ENCODE measurements at regions not wholly inside any gene's neighbourhood (a gene's known extent, or its start where the extent isn't known, plus 50 kb on each side); places are given as distances from the start of the nearest gene placed in this dataset.
A peak's percentile ranks its signal among the peaks of the same experiment; 100 is the strongest.

DNA sequence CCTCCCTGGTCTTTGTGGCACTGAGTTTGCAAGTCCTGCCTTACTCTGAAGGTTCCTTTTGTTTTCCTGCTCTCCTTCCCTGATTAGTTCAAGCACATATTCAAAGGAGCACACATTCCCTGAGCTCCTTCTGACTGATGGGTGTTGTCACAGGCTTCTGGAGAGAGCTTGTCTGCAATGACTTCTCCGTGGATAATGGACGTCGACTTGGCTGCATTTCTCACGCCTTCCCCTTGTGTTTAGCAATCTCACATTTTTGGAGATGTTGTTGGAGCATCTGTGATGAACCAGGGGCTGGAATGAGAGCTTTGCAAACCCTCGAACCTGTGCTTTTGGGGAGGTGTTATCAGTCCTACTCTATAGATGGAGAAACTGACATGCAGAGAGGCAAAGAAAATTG lies 375.4 kb upstream of the PROK2 start:
- Mint-ChIP-seq H3K36me3 (ENCODE audit: low read depth) (no peaks in the 10 kb centered on the region), H3K4me3 (no peak overlapping the region), H3K4me1 (peaks cover 5% of the 10 kb centered on the region), H3K9me3 (no peaks in the 10 kb centered on the region), H3K27ac (no peak overlapping the region), H3K27me3 (peaks cover 7% of the 10 kb centered on the region)
- no peak for ATAC-seq (replicated peaks)

DNA sequence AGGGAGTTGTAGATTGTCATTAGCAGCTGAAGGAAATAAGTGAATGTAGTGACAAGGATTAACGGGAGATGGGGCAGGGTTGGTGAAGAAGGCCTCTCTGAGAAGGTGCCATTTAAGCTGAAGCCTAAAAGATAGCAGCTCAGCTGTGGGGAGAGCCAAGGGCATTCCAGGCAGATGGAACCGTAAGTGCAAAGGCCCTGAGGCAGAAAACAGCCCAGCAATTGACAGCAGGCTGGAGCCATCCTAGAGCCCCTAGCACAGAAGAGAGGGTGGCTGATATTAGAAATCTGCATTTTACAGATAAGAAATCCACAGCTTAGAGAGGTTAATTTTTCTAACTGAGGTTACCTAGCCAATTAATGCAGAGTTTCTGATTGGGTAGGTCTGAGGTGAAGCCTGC lies 374.5 kb upstream of the PROK2 start:
- no peaks in the 10 kb centered on the region for H3K36me3 Mint-ChIP-seq (ENCODE audit: low read depth)
- no peak for ATAC-seq (replicated peaks)
- H3K4me1 Mint-ChIP-seq, result peaks cover 5% of the 10 kb centered on the region
- H3K27ac Mint-ChIP-seq, result no peak overlapping the region
- no peak overlapping the region for H3K4me3 Mint-ChIP-seq
- no peaks in the 10 kb centered on the region for H3K9me3 Mint-ChIP-seq
- peaks cover 11% of the 10 kb centered on the region for H3K27me3 Mint-ChIP-seq

DNA sequence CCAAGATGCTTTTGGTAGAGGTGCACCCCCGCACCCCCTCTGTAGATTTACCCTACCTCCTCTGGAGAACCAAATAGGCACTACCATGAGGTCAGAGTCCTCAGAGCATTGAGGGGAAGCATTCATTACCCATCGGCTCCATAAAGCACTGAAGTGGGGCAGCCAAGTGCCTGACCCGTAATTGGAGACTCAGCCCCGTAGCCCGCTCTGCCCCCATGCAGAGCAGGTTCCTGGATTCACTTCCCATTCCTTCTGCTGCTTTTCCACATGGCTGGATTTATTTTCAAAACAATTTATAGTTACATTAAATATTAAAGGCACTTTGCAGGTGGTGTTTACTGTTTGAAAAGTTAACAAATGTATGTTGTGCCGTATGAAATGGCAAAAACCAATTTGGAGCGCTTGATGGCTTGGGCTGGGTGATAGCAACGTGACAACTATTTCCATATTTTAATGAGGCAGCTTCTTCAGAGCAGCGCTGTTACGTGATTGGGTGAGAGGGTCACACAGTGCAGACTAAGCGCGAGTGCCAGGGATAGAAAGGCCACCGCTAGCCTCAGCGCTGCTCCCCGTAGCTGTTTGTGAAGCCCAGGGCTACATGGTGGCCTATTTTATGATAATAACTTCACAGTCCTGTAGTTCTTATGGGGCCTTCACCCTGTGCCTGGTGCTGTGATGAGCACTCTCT lies 373.8 kb upstream of the PROK2 start:
- H3K4me1 Mint-ChIP-seq, result peaks cover 5% of the 10 kb centered on the region
- no peaks in the 10 kb centered on the region for H3K9me3 Mint-ChIP-seq
- peaks cover 11% of the 10 kb centered on the region for H3K27me3 Mint-ChIP-seq
- no peak for ATAC-seq (replicated peaks)
- H3K4me3 Mint-ChIP-seq, result no peak overlapping the region
- no peaks in the 10 kb centered on the region for H3K36me3 Mint-ChIP-seq (ENCODE audit: low read depth)
- no peak overlapping the region for H3K27ac Mint-ChIP-seq

DNA sequence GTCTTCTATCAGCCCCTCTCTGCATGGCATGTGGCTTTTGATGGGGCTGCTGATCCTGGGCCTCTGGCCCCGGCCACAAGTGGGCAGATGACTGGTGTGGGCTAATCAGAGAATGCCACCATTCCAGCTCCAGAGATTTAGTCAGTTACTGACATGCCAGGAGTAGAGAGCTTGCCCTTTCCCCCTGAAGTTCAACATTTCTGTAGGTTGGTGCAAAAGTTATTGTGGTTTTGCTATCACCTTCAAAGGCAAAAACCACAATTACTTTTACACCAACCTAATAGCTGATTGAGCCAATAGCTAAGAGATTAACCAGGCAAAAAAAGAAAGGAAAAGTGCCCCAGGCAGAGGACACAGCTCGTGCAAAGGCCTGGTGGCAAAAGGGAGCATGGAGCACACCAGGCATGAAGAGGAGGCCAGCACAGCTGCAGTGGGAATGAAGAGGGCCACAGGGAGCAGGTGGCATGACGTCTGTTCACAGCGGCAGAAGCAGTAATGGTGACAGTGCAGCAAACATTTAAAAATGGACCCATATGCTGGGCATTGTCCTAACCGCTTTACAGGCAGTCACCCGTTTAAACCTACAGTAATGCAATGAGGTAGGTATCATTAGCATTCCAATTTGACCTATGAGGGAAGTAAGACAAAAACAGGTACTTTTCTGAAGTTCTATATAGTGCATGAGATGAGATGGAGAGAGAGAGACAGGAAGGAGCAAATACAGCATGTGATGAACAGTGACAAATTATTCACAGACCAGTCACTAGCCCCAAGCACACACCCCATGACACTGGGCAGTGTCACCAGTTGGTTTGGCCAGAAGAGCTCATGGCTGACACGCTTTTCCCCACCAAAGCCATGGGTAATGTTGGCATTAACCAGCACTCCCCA lies 373.0 kb upstream of the PROK2 start:
- H3K27ac Mint-ChIP-seq, result no peak overlapping the region
- peaks cover 5% of the 10 kb centered on the region for H3K4me1 Mint-ChIP-seq

DNA sequence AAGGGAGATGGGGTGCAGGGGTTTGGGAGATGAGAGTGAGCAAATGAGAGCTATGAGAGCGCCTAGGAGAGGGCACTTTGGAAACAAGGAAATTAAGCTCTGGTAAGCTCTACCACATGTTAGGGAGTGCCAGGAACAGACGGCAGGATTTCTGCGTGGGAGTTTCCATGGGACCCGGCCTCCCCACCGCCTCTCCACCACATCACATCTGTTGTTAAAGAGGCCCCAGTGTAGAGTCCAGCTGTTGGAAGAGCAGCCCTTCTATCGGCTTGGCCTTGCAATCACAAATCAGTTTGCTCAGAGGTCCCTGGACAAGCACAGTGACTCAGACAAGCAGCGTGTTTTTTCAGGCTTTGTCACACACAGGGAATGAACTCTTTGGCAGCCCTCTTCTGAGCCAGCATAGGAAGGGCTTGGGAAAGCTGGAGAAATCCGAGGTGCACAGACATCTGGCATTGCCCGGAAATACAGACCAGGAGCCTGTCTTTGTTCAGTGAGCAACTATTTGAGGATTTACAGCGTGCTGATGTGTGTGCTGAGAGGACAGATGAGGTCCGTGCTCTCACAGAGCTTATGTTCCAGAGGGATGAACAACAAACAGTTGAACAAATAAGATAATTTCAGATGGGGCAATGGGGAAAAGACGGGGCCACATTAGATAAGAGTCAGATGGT lies 370.6 kb upstream of the PROK2 start:
- H3K4me1 Mint-ChIP-seq, result peaks cover 5% of the 10 kb centered on the region
- H3K27me3 Mint-ChIP-seq, result peaks cover 8% of the 10 kb centered on the region
- no peaks in the 10 kb centered on the region for H3K9me3 Mint-ChIP-seq
- peak overlapping the region; percentile 59 for H3K27ac Mint-ChIP-seq
- ATAC-seq (replicated peaks), result no peak
- no peaks in the 10 kb centered on the region for H3K36me3 Mint-ChIP-seq (ENCODE audit: low read depth)
- no peak overlapping the region for H3K4me3 Mint-ChIP-seq

More for the DNA sequence above, 373.0 kb upstream of the PROK2 start:
- Mint-ChIP-seq H3K27me3 (peaks cover 11% of the 10 kb centered on the region), H3K9me3 (no peaks in the 10 kb centered on the region), H3K4me3 (no peak overlapping the region), H3K36me3 (ENCODE audit: low read depth) (no peaks in the 10 kb centered on the region)
- ATAC-seq (replicated peaks), result no peak

DNA sequence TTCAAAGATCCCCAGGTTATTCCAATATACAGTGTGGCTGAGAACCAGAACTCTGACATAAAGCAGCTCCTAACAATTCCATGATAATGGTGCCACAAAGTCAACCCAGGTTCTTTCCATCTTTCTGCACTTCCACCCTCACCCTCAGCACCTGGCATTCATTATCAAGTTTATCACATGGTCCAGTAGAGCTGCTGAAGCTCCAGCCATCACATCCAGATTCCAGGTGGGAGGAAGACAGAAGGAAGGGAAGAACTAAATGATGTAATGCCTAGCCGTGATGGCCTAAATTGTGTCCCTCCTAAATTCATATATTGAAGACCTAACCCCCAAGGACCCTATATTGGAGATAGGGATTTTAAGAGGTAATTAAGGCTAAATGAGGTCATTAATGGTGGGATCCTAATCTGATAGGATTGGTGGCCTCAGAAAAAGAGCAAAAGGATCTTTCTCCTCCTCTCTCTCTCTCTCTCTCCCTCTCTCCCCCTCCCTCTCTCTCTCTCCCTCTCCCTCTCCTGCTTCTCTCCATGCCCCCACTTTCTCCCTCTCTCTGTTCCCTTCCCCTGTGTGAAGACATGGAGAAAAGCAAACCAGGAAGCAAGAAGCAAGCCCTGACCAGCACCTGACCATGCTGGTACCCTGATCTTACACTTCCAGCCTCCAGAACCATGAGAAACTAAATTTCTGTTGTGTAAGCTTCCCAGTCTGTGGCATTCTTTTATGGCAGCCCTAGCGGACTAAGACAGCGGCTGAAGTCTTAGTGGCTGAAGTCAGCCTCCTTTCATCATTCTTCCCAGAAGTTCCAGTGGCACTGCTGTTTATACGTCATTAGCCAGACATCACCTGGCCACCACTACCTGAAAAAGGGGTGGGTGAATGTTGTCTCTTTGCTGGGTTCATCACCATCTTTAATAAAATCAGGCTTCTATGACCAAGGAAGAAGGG lies 369.7 kb upstream of the PROK2 start:
- no peak for ATAC-seq (replicated peaks)
- no peak overlapping the region for H3K4me3 Mint-ChIP-seq
- H3K4me1 Mint-ChIP-seq, result peaks cover 5% of the 10 kb centered on the region
- H3K27ac Mint-ChIP-seq, result no peak overlapping the region
- peaks cover 8% of the 10 kb centered on the region for H3K27me3 Mint-ChIP-seq
- H3K9me3 Mint-ChIP-seq, result no peaks in the 10 kb centered on the region
- no peaks in the 10 kb centered on the region for H3K36me3 Mint-ChIP-seq (ENCODE audit: low read depth)

DNA sequence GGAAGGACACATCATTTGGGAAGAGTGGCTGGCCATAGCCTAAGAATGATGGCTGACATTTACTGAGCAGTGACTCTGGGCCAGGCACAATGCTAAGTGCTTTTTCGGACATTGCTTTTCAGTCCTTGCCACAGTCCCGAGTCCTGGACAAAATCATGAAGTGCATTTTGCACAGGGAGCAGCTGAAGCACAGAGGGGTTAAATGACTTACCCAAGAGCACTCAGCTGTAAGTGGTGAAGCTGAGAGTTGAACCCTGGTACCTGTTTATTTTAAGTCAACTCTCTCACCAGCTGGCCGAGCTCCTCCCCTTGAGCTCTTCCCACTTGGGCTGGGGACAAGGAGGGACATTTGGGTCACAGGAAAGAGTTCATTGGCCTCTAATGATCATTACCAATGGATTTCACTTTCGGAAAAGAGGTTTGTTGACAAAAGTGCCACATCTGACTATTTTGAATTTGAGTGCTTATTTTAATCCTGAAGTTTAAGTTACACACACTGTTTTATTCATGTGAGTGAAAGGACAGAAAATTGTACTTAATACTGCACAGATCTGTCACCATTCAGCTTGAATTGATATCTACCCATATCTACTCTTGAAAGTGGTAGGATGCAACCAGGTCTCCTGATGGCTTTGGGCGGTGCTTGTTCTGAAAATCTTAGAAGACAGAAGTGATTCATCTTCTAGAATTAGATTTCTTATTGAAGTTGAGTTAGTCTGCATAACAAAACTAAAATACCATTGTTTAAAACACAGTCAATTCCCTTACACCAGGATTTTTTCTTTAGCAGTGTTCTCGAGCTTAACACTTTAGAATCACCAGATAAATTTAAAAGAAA lies 368.7 kb upstream of the PROK2 start:
- ATAC-seq (replicated peaks), result no peak
- no peak overlapping the region for H3K4me3 Mint-ChIP-seq
- H3K27ac Mint-ChIP-seq, result no peak overlapping the region
- no peaks in the 10 kb centered on the region for H3K9me3 Mint-ChIP-seq
- peaks cover 5% of the 10 kb centered on the region for H3K4me1 Mint-ChIP-seq
- H3K27me3 Mint-ChIP-seq, result peaks cover 8% of the 10 kb centered on the region
- no peaks in the 10 kb centered on the region for H3K36me3 Mint-ChIP-seq (ENCODE audit: low read depth)

DNA sequence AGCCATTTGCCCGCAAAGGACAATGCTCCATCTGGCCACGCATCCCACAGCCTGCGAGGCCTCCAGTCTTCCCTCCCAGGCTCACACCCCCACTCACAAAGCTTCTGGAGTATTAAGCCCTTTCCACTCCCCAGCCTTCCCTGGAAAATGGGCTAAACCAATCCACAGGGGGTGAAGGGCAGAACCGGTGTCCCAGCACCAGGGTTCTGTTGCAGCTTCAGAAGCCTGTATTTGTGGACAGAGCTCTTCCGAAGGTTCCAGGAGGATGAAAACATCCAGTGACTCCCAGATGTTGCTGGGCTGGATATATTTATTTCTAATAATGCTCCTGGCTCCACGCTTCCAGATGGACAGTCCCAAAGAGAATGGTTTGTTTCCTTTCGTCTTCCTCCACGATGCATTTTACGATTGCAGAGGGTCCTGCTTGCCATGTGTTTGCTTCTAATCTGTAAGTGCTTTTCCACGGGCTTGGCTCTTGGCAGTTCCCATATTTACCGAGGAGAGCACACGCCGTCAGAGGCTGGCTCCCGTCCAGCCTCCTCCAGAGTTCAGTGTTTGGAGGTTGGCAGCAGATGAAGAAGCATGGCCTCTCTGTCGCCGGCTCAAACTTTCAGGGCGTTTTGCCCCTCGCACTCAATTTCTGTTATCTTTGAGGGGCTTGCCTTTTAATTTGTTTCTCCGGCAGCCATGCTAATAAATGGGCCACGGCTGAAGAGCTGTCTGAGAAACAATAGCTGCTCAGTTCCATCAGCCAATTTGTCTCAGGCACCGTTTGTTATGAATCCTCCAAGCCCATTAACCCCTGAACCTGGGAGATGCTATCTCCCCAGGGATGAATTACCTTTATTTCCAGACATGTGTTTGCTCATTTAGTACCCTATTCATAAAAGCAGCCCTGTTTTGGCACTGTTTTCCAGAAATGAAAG lies 367.9 kb upstream of the PROK2 start:
- Mint-ChIP-seq H3K4me1 (peaks cover under 1% of the 10 kb centered on the region), H3K4me3 (no peak overlapping the region), H3K9me3 (peaks cover 6% of the 10 kb centered on the region), H3K27me3 (peaks cover 12% of the 10 kb centered on the region), H3K27ac (no peak overlapping the region), H3K36me3 (ENCODE audit: low read depth) (no peaks in the 10 kb centered on the region)
- ATAC-seq (replicated peaks), result no peak

DNA sequence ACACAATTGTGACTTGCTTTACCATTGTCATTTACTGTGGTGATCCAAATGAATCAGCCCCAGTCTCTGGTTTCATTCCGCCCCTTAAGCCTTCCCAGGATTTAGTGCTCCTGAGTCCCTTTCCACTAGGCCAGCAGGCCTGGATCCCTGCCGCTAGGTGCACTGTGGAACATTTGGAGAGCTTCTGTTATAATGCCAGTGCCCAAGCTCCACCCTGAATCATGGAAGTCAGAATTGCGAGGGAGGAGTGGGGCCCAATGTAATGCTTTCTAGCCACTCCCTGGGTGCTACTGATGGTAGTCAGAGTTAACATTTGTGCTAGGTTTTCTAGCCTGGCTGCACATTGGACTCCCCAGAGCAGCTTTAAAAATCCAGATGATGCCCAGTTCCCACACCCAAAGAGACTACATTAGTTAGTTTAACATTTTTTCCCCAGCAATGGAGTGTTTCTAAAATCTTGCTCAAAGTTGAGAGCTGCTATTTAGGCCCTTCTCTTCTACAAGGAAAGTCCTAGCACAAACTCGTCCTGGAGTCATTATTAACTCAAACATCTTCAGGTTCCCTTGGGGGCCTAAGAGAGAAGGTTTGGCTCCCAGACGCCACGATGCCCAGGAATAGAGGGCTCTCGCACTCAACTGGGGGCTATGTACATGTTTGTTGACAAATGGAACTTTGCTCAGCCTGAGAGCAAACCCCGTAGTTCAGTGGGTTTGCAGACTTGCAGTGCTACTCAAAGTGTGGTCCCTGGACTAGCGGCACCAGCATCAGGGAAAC lies 366.7 kb upstream of the PROK2 start:
- H3K27ac Mint-ChIP-seq, result no peak overlapping the region
- no peaks in the 10 kb centered on the region for H3K4me1 Mint-ChIP-seq
- no peaks in the 10 kb centered on the region for H3K36me3 Mint-ChIP-seq (ENCODE audit: low read depth)
- H3K9me3 Mint-ChIP-seq, result peaks cover 6% of the 10 kb centered on the region
- H3K27me3 Mint-ChIP-seq, result peaks cover 12% of the 10 kb centered on the region
- no peak overlapping the region for H3K4me3 Mint-ChIP-seq
- ATAC-seq (replicated peaks), result no peak

DNA sequence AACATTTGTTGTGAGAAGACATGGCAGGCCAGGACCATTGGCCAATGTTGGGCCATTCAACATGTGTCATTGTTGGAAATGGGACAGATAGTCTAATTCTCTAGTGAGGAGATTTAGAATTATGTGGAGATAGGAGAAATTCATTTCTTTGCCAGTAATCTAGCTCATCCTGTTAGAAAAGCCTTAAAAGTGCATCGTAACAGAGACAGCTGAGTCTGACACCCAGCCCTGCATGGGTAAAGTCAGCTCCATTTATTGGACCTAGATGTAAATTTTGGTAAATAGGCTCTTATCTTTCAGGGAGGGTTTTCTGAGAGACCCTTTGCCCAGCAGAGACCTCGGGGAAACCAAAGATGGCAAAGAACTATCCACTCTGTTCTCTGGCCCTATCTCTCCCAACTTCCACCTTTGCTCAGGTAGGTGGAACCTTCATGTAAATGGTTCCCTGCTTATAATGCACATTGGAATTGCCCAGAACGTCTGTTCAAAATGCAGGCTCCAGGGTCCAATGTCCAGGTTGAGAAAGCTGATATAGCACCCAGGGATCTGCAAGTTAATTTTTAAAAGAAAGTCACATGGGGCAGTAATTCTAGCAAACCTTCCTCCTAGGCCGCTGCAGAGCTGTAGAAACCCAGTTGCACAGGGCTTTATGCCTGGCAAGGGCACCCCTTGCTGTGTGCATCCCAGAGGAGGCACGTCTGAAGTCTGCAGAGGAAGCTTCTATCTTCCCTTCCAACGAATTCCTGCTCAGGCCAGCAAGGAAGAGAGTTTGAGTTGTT lies 365.9 kb upstream of the PROK2 start:
- Mint-ChIP-seq H3K27ac (no peak overlapping the region), H3K4me1 (no peaks in the 10 kb centered on the region), H3K4me3 (no peak overlapping the region), H3K27me3 (peaks cover 11% of the 10 kb centered on the region), H3K36me3 (ENCODE audit: low read depth) (no peaks in the 10 kb centered on the region), H3K9me3 (peaks cover 6% of the 10 kb centered on the region)
- no peak for ATAC-seq (replicated peaks)

DNA sequence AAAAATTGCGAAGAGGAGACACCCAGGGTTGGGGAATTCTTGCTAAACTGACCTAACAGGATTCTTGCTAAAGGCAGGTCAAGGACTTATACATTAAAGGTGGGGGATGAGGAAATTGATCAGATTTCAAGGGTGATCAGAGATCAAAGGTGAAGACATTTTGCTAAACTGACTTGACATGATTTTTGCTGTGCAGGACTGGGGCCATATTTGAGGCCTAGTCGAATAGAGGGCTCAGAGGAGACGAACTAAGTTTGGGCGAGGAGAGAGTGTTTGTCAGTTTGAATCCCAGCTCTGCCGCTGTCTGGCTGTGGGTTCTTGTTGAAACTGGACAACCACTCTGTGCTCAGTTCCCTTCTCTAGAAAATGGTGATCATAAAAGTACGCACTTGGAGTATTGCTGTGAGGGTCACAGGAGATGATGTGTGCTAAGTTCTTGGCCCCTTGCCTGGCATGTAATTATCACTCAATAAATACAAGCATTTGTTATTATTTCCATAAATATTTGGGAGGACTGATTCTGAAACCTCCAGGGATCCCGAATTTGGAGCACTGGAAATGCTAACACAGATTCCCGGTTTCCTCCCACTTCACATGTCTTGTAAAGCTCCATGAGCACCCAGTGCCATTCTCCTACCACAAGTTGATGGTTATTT lies 364.8 kb upstream of the PROK2 start:
- Mint-ChIP-seq H3K27ac (no peak overlapping the region), H3K4me1 (no peaks in the 10 kb centered on the region), H3K9me3 (peaks cover 6% of the 10 kb centered on the region), H3K27me3 (peaks cover 8% of the 10 kb centered on the region), H3K36me3 (ENCODE audit: low read depth) (no peaks in the 10 kb centered on the region), H3K4me3 (no peak overlapping the region)
- no peak for ATAC-seq (replicated peaks)

Data from activated T-helper 17 cell treated with anti-CD3 and anti-CD28 coated beads, Interleukin-2, amount 50 U/mL, for 72 hours (primary cell).